ENCODE measurements at regions not wholly inside any gene's neighbourhood (a gene's known extent, or its start where the extent isn't known, plus 50 kb on each side); places are given as distances from the start of the nearest gene placed in this dataset.

- no peak for DNase-seq (ENCODE audit: extremely low read depth in 1 of 4, low spot score in 3 of 4)
- ATAC-seq, result no peak
- no TSS peak for BruUV-seq (replicated peaks)
- Histone ChIP-seq H4K20me1 (replicated peaks; ENCODE audit: control insufficient read depth, insufficient read depth, low read length) (0 out of 2 replicates have a peak, but pooled peaks cover 4% of the 10 kb centered on the region), H3K9me3 (replicated peaks; ENCODE audit: control insufficient read depth, insufficient read depth, low read depth, low read length) (no peaks in the 10 kb centered on the region), H2AFZ (ENCODE audit: low read depth, low read length) (no peak overlapping the region), H3K4me2 (ENCODE audit: insufficient read depth, low read length) (no peak overlapping the region), H3K27me3 (ENCODE audit: control insufficient read depth in 2 of 2, insufficient read depth in 2 of 2, low read length in 2 of 2) (no peaks in the 10 kb centered on the region), H3K9me1 (ENCODE audit: control insufficient read depth, insufficient read depth, low read length) (no peaks in the 10 kb centered on the region), H3K4me3 (no peak overlapping the region), H3K4me1 (replicated peaks in 1 of 2; ENCODE audit: control insufficient read depth in 2 of 2, insufficient read depth in 2 of 2, low read length in 2 of 2) (peaks cover 5 to 14% of the 10 kb centered on the region in 2 experiments; a peak in 3 of 5 replicates), H3K27ac (ENCODE audit: extremely low read depth, low read depth, low read length) (no peak overlapping the region), H3K79me2 (ENCODE audit: control insufficient read depth, insufficient read depth, low read length) (no peaks in the 10 kb centered on the region), H3K36me3 (ENCODE audit: control insufficient read depth, insufficient read depth, low read length) (no peaks in the 10 kb centered on the region), H3K9ac (ENCODE audit: insufficient read depth in 1 of 2, low read depth in 2 of 2, low read length in 2 of 2) (no peak overlapping the region)
- in situ Hi-C loops (cut with MboI), result no loop called here
- ChIA-PET POLR2A (interaction anchor here (0.6 to 2.3 kb wide), 5 partner anchors 9 to 351 kb away, joined by 3 to 6 read pairs (median 3); no protein-coding TSS in a partner anchor), CTCF (ENCODE audit: low intra/inter-chr PET ratio) (no interaction called here)
- 66% methylated on average over 6 of the region's 8 CpGs for WGBS (ENCODE audit: insufficient coverage, low coverage, missing lambda C conversion rate)
- intact Hi-C loops (cut with micrococcal nuclease), result no loop called here
- TF ChIP-seq REST (IDR thresholded peaks at IDR 0.05; ENCODE audit: borderline replicate concordance) (peak; percentile 27), REST (CRISPR knock-in tag; IDR thresholded peaks at IDR 0.05; ENCODE audit: low read depth) (no peak), RBM25 (IDR thresholded peaks at IDR 0.05; ENCODE audit: low read depth, low read length, severe bottlenecking) (peak; percentile 63), BRD4 (IDR thresholded peaks at IDR 0.05) (no peak), RERE (CRISPR knock-in tag; IDR thresholded peaks at IDR 0.05; ENCODE audit: borderline replicate concordance) (no peak), KDM1A (IDR thresholded peaks at IDR 0.05) (peak in 1 of 2 experiments; percentile 60; a peak in 2 of 4 replicates), BCOR (IDR thresholded peaks at IDR 0.05) (peak; percentile 65; the same call in 1 of the 2 replicates)
- FAIRE-seq, result no peak
Observed at GRCh38 chr15:66844041-66844746, 142.2 kb downstream of the SMAD6 start.
